ENCODE measurements at regions not wholly inside any gene's neighbourhood (a gene's known extent, or its start where the extent isn't known, plus 50 kb on each side); places are given as distances from the start of the nearest gene placed in this dataset.

GRCh38 chr16:87246269-87247065 lies 70.7 kb downstream of the C16orf95 start:
- DNase-seq (ENCODE audit: low read depth in 3 of 3), result no peak

- no peak for DNase-seq (ENCODE audit: low read depth in 3 of 3)
Measured at GRCh38 chr16:87248714-87249113, 68.5 kb downstream of the C16orf95 start.

GRCh38 chr16:87249425-87249824 lies 67.8 kb downstream of the C16orf95 start:
- no peak for DNase-seq (ENCODE audit: low read depth in 3 of 3)

GRCh38 chr16:87250431-87250960 lies 66.7 kb downstream of the C16orf95 start:
- no peak for DNase-seq (ENCODE audit: low read depth in 3 of 3)

GRCh38 chr16:87252269-87252970 lies 64.8 kb downstream of the C16orf95 start:
- DNase-seq (ENCODE audit: low read depth in 3 of 3), result no peak

Data from stimulated activated CD4-positive, alpha-beta T cell treated with anti-CD3 and anti-CD28 coated beads, TNF-alpha, amount 100 ng/mL, for 4 hours (primary cell).